Left lobe of liver (tissue), 2 donors: ENCODE measurements at regions not wholly inside any gene's neighbourhood (a gene's known extent, or its start where the extent isn't known, plus 50 kb on each side); places are given as distances from the start of the nearest gene placed in this dataset.
"Not testable (repeated sequence)": the region's sequence is repeated elsewhere in the genome, so short reads cannot be mapped to it uniquely, and the experiment has no call there.

Source experiments
- ATAC-seq: fragments of 200-7000 bp; cut with Tn5 transposase; one replicate; pipeline ENCODE4 v1.9.1; 2020; ENCODE audit warnings: mild to moderate bottlenecking, moderate library complexity
- DNase-seq: peaks from one replicate; pipeline ENCODE4 v3.0.0-alpha.2; 2020; ENCODE audit warnings: low spot score
- donor health status: DM: no; HTN: no; CAD: no; lungs with moderate emphysema.
- donor health status: DM: no; HTN: yes; CAD: no.

GRCh38 chr13:62908321-62908720 lies 1492.7 kb upstream of the PCDH20 start:
- ATAC-seq (no peak), DNase-seq (no peak)

- no peak for ATAC-seq
- no peak for DNase-seq
Observed at GRCh38 chr13:62906896-62907295, 1491.2 kb upstream of the PCDH20 start.

- ATAC-seq (no peak), DNase-seq (no peak)
Observed at GRCh38 chr13:62906469-62906868, 1490.8 kb upstream of the PCDH20 start.

- no peak for DNase-seq
- ATAC-seq, result no peak
Observed at GRCh38 chr13:62887046-62887445, 1471.4 kb upstream of the PCDH20 start.

- DNase-seq, result no peak
- ATAC-seq, result no peak
Observed at GRCh38 chr13:62879071-62879470, 1463.4 kb upstream of the PCDH20 start.

- DNase-seq, result no peak
- ATAC-seq, result no peak
Observed at GRCh38 chr13:62875118-62875640, 1459.5 kb upstream of the PCDH20 start.

- DNase-seq (no peak), ATAC-seq (no peak)
Observed at GRCh38 chr13:62850331-62850730, 1434.7 kb upstream of the PCDH20 start.

GRCh38 chr13:62847520-62847919 lies 1431.9 kb upstream of the PCDH20 start:
- no peak for ATAC-seq
- no peak for DNase-seq

GRCh38 chr13:62846302-62846701 lies 1430.7 kb upstream of the PCDH20 start:
- DNase-seq (no peak), ATAC-seq (no peak)

GRCh38 chr13:62839338-62839737 lies 1423.7 kb upstream of the PCDH20 start:
- DNase-seq (no peak), ATAC-seq (no peak)

- no peak for ATAC-seq
- no peak for DNase-seq
Observed at GRCh38 chr13:62838929-62839328, 1423.3 kb upstream of the PCDH20 start.

- no peak for ATAC-seq
- no peak for DNase-seq
Observed at GRCh38 chr13:62837895-62838294, 1422.2 kb upstream of the PCDH20 start.

- DNase-seq (no peak), ATAC-seq (no peak)
Observed at GRCh38 chr13:62829486-62829885, 1413.8 kb upstream of the PCDH20 start.

GRCh38 chr13:62799931-62800436 lies 1384.3 kb upstream of the PCDH20 start:
- ATAC-seq (no peak), DNase-seq (no peak)

GRCh38 chr13:62799038-62799535 lies 1383.4 kb upstream of the PCDH20 start:
- ATAC-seq (no peak), DNase-seq (no peak)

GRCh38 chr13:62793850-62794249 lies 1378.2 kb upstream of the PCDH20 start:
- no peak for ATAC-seq
- DNase-seq, result no peak

GRCh38 chr13:62781866-62782265 lies 1366.2 kb upstream of the PCDH20 start:
- ATAC-seq (no peak), DNase-seq (no peak)

- no peak for DNase-seq
- ATAC-seq, result no peak
Observed at GRCh38 chr13:62779161-62779560, 1363.5 kb upstream of the PCDH20 start.

- DNase-seq (no peak), ATAC-seq (no peak)
Observed at GRCh38 chr13:62767473-62767872, 1351.8 kb upstream of the PCDH20 start.

GRCh38 chr13:62760724-62761123 lies 1345.1 kb upstream of the PCDH20 start:
- DNase-seq (no peak), ATAC-seq (no peak)

GRCh38 chr13:62747629-62748028 lies 1332.0 kb upstream of the PCDH20 start:
- no peak for ATAC-seq

GRCh38 chr13:62747152-62747551 lies 1331.5 kb upstream of the PCDH20 start:
- DNase-seq, result no peak
- ATAC-seq, result no peak

More at GRCh38 chr13:62747629-62748028, 1332.0 kb upstream of the PCDH20 start:
- no peak for DNase-seq

- DNase-seq, ATAC-seq: not testable (repeated sequence)
Observed at GRCh38 chr13:62729746-62730145, 1314.1 kb upstream of the PCDH20 start.
